ENCODE measurements at regions not wholly inside any gene's neighbourhood (a gene's known extent, or its start where the extent isn't known, plus 50 kb on each side); places are given as distances from the start of the nearest gene placed in this dataset.

DNA sequence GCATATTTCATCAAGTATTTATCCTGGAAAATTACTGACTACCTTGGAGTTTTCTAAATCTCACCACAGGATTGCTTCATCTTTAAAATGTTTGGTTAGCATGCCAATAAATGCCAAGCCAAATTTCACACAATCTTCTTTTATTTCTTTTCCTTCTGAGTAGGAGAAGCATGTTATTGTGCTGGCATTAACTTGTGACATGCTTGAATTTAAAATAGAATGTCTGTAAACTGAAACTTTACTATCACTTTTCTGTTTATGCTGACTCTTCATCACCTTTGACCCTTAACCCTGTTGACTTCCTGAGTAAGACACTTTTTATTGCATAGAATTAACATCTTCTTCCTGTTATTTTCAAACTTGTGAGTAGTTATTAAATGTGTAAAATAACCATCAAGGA lies 56.2 kb upstream of the LRRTM4 start:
- ChIA-PET CTCF (no interaction called here), POLR2A (no interaction called here)
- Histone ChIP-seq H3K27ac (ENCODE audit: extremely low read depth, low read depth, low read length) (no peak overlapping the region), H3K4me1 (ENCODE audit: control insufficient read depth, insufficient read depth, low read length) (no peaks in the 10 kb centered on the region), H3K36me3 (ENCODE audit: control insufficient read depth in 2 of 2, insufficient read depth in 1 of 2, low read length in 2 of 2) (no peaks in the 10 kb centered on the region), H3K4me3 (ENCODE audit: low read depth, low read length) (no peak overlapping the region), H3K9me3 (ENCODE audit: control insufficient read depth, insufficient read depth, low read depth, low read length) (no peaks in the 10 kb centered on the region)
- TF ChIP-seq ZNF843 (tag by site-specific recombination; IDR thresholded peaks at IDR 0.05) (0 out of 2 replicates have a peak, but pooled peaks have one; percentile 32), OSR2 (tag by site-specific recombination; IDR thresholded peaks at IDR 0.05) (peak; percentile 24; the same call in 1 of the 2 replicates), ZNF585B (tag by site-specific recombination; IDR thresholded peaks at IDR 0.05) (no peak), ZNF423 (tag by site-specific recombination; IDR thresholded peaks at IDR 0.05) (no peak), ZXDB (tag by site-specific recombination; IDR thresholded peaks at IDR 0.05) (0 out of 2 replicates have a peak, but pooled peaks have one; percentile 12), ZNF48 (tag by site-specific recombination; IDR thresholded peaks at IDR 0.05) (no peak)
- TF ChIP-seq, protein P1, sequence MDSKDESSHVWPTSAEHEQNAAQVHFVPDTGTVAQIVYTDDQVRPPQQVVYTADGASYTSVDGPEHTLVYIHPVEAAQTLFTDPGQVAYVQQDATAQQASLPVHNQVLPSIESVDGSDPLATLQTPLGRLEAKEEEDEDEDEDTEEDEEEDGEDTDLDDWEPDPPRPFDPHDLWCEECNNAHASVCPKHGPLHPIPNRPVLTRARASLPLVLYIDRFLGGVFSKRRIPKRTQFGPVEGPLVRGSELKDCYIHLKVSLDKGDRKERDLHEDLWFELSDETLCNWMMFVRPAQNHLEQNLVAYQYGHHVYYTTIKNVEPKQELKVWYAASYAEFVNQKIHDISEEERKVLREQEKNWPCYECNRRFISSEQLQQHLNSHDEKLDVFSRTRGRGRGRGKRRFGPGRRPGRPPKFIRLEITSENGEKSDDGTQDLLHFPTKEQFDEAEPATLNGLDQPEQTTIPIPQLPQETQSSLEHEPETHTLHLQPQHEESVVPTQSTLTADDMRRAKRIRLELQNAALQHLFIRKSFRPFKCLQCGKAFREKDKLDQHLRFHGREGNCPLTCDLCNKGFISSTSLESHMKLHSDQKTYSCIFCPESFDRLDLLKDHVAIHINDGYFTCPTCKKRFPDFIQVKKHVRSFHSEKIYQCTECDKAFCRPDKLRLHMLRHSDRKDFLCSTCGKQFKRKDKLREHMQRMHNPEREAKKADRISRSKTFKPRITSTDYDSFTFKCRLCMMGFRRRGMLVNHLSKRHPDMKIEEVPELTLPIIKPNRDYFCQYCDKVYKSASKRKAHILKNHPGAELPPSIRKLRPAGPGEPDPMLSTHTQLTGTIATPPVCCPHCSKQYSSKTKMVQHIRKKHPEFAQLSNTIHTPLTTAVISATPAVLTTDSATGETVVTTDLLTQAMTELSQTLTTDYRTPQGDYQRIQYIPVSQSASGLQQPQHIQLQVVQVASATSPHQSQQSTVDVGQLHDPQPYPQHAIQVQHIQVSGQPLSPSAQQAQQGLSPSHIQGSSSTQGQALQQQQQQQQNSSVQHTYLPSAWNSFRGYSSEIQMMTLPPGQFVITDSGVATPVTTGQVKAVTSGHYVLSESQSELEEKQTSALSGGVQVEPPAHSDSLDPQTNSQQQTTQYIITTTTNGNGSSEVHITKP (tag by site-specific recombination; IDR thresholded peaks at IDR 0.05), result no peak
- TF ChIP-seq, protein P2, sequence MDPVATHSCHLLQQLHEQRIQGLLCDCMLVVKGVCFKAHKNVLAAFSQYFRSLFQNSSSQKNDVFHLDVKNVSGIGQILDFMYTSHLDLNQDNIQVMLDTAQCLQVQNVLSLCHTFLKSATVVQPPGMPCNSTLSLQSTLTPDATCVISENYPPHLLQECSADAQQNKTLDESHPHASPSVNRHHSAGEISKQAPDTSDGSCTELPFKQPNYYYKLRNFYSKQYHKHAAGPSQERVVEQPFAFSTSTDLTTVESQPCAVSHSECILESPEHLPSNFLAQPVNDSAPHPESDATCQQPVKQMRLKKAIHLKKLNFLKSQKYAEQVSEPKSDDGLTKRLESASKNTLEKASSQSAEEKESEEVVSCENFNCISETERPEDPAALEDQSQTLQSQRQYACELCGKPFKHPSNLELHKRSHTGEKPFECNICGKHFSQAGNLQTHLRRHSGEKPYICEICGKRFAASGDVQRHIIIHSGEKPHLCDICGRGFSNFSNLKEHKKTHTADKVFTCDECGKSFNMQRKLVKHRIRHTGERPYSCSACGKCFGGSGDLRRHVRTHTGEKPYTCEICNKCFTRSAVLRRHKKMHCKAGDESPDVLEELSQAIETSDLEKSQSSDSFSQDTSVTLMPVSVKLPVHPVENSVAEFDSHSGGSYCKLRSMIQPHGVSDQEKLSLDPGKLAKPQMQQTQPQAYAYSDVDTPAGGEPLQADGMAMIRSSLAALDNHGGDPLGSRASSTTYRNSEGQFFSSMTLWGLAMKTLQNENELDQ (tag by site-specific recombination; IDR thresholded peaks at IDR 0.05; ENCODE audit: low read depth), result no peak
- TF ChIP-seq, protein P3, sequence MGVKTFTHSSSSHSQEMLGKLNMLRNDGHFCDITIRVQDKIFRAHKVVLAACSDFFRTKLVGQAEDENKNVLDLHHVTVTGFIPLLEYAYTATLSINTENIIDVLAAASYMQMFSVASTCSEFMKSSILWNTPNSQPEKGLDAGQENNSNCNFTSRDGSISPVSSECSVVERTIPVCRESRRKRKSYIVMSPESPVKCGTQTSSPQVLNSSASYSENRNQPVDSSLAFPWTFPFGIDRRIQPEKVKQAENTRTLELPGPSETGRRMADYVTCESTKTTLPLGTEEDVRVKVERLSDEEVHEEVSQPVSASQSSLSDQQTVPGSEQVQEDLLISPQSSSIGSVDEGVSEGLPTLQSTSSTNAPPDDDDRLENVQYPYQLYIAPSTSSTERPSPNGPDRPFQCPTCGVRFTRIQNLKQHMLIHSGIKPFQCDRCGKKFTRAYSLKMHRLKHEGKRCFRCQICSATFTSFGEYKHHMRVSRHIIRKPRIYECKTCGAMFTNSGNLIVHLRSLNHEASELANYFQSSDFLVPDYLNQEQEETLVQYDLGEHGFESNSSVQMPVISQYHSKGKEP (tag by site-specific recombination; IDR thresholded peaks at IDR 0.05), result 0 out of 2 replicates have a peak, but pooled peaks have one; percentile 26
- TF ChIP-seq, protein P4, sequence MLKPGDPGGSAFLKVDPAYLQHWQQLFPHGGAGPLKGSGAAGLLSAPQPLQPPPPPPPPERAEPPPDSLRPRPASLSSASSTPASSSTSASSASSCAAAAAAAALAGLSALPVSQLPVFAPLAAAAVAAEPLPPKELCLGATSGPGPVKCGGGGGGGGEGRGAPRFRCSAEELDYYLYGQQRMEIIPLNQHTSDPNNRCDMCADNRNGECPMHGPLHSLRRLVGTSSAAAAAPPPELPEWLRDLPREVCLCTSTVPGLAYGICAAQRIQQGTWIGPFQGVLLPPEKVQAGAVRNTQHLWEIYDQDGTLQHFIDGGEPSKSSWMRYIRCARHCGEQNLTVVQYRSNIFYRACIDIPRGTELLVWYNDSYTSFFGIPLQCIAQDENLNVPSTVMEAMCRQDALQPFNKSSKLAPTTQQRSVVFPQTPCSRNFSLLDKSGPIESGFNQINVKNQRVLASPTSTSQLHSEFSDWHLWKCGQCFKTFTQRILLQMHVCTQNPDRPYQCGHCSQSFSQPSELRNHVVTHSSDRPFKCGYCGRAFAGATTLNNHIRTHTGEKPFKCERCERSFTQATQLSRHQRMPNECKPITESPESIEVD (tag by site-specific recombination; IDR thresholded peaks at IDR 0.05), result peak; percentile 74

DNA sequence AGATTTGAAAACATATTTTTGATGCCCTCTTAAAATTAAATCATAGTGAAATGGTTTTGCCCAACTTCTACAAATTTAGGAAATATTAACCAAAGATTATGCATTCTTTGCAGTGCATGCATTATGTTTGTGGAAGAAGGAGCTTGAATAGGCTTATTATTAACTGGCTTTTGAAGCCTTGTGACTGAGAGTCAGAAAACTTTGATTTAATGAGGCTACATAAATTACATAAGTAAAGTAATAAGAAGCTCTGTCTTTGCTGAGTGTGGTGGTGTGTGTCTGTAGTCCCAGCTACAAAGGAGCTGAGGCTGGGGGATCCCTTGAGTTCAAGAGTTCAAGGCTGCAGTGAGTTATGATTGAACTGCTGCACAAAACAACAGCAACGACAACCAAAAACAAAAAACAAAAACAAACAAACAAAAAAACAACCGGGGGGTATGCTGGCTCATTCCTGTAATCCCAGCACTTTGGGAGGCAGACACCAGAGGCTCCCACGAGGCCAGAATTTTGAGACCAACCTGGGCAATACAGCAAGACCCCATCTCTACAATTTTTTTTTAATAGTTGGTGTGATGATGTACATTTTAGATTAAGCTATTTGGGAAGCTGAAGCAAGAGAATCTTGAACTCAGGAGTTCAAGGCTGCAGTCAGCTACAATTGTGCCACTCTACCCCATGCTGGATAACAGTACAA lies 57.0 kb upstream of the LRRTM4 start:
- Histone ChIP-seq H3K36me3 (ENCODE audit: control insufficient read depth in 2 of 2, insufficient read depth in 1 of 2, low read length in 2 of 2) (no peaks in the 10 kb centered on the region), H3K4me1 (ENCODE audit: control insufficient read depth, insufficient read depth, low read length) (no peaks in the 10 kb centered on the region), H3K4me3 (ENCODE audit: low read depth, low read length) (no peak overlapping the region), H3K27ac (ENCODE audit: extremely low read depth, low read depth, low read length) (no peak overlapping the region), H3K9me3 (ENCODE audit: control insufficient read depth, insufficient read depth, low read depth, low read length) (no peaks in the 10 kb centered on the region)
- TF ChIP-seq ZNF555 (tag by site-specific recombination; conservative IDR thresholded peaks at IDR 0.05) (no peak), ZNF121 (tag by site-specific recombination; IDR thresholded peaks at IDR 0.05) (peak; percentile 78), FEZF1 (tag by site-specific recombination; IDR thresholded peaks at IDR 0.05) (no peak)
- POLR2A ChIA-PET, result no interaction called here
- CTCF ChIA-PET, result no interaction called here

All from HEK293 (cell line).